HEK293T (cell line): ENCODE measurements at regions not wholly inside any gene's neighbourhood (a gene's known extent, or its start where the extent isn't known, plus 50 kb on each side); places are given as distances from the start of the nearest gene placed in this dataset.

ENCODE experiments used
- CTCF ChIA-PET: fragments of 350-600 bp; formaldehyde crosslinking; extraction: SDS; loops from one replicate; lab custom pipeline; 2021; ENCODE audit warnings: antibody characterized with exemption, inconsistent platforms; lab: Yijun Ruan, JAX
- POLR2A ChIA-PET: fragments of 350-600 bp; formaldehyde crosslinking; extraction: SDS; loops from one replicate; lab custom pipeline; 2020; ENCODE audit warnings: antibody characterized with exemption, inconsistent platforms; lab: Yijun Ruan, JAX
- DNase-seq: peaks from one replicate; pipeline ENCODE4 v3.0.0; 2012; ENCODE audit warnings: mixed read lengths; ENCODE audit errors: extremely low spot score
- ARNT ChIP-seq: fragments of 450-650 bp; IDR thresholded peaks from 2 replicates; pipeline ENCODE4 v1.6.1; 2017; ENCODE audit warnings: mild to moderate bottlenecking
- BHLHE40 ChIP-seq: fragments of 450-650 bp; IDR thresholded peaks from 2 replicates; pipeline ENCODE4 v1.6.1; 2016; ENCODE audit warnings: mild to moderate bottlenecking, moderate library complexity, borderline replicate concordance
- CTBP1 ChIP-seq: fragments of 450-650 bp; IDR thresholded peaks from 2 replicates; pipeline ENCODE4 v1.6.1; 2016; ENCODE audit warnings: borderline replicate concordance
- ELF4 ChIP-seq: fragments of 450-650 bp; IDR thresholded peaks from 2 replicates; pipeline ENCODE4 v1.6.1; 2017; ENCODE audit warnings: antibody characterized with exemption
- FOXA1 ChIP-seq: fragments of 450-650 bp; IDR thresholded peaks from 2 replicates; pipeline ENCODE4 v1.6.1; 2016; ENCODE audit warnings: mild to moderate bottlenecking
- FOXK2 ChIP-seq: fragments of 450-650 bp; IDR thresholded peaks from 2 replicates; pipeline ENCODE4 v1.6.1; 2016; ENCODE audit warnings: mild to moderate bottlenecking
- FOXM1 ChIP-seq: fragments of 450-650 bp; IDR thresholded peaks from 2 replicates; pipeline ENCODE4 v1.6.1; 2017; ENCODE audit warnings: mild to moderate bottlenecking, borderline replicate concordance
- HDGF ChIP-seq: fragments of 450-650 bp; IDR thresholded peaks from 2 replicates; pipeline ENCODE4 v1.6.1; 2017; ENCODE audit warnings: antibody characterized with exemption, borderline replicate concordance
- L3MBTL2 ChIP-seq: fragments of 450-650 bp; conservative IDR thresholded peaks from 2 replicates; pipeline ENCODE4 v1.6.1; 2016; ENCODE audit warnings: mild to moderate bottlenecking
- LEF1 ChIP-seq: fragments of 450-650 bp; IDR thresholded peaks from 2 replicates; pipeline ENCODE4 v1.6.1; 2017; ENCODE audit warnings: mild to moderate bottlenecking, borderline replicate concordance
- NFRKB ChIP-seq: fragments of 450-650 bp; IDR thresholded peaks from 2 replicates; pipeline ENCODE4 v1.6.1; 2016; ENCODE audit warnings: mild to moderate bottlenecking, moderate library complexity
- SP1 ChIP-seq: fragments of 450-650 bp; IDR thresholded peaks from 2 replicates; pipeline ENCODE4 v1.6.1; 2017
- SUZ12 ChIP-seq: fragments of 450-650 bp; IDR thresholded peaks from 2 replicates; pipeline ENCODE4 v1.6.1; 2016; ENCODE audit warnings: mild to moderate bottlenecking
- TARDBP ChIP-seq: fragments of 450-650 bp; IDR thresholded peaks from 2 replicates; pipeline ENCODE4 v1.6.1; 2016
- ZNF384 ChIP-seq: fragments of 450-650 bp; IDR thresholded peaks from 2 replicates; pipeline ENCODE4 v1.6.1; 2016
- TF ChIP-seq, protein P1 (sequence below): fragments of 450-650 bp; IDR thresholded peaks from 2 replicates; pipeline ENCODE4 v1.6.1; 2016

GRCh38 chr15:39266890-39267289 is 314.0 kb upstream of the THBS1 start:
- DNase-seq: no peak
- no peak for TF ChIP-seq HDGF
- TF ChIP-seq TARDBP: no peak
- TF ChIP-seq FOXM1: no peak
- no peak for TF ChIP-seq CTBP1
- no peak for TF ChIP-seq LEF1
- TF ChIP-seq ZNF384: no peak
- TF ChIP-seq ELF4: no peak
- no peak for TF ChIP-seq L3MBTL2
- TF ChIP-seq BHLHE40: no peak
- no peak for TF ChIP-seq SP1
- no peak for TF ChIP-seq SUZ12
- TF ChIP-seq FOXA1: no peak
- ChIA-PET POLR2A (no interaction called here), CTCF (no interaction called here)

- ChIA-PET POLR2A (no interaction called here), CTCF (no interaction called here)
- no peak for DNase-seq
Measured at GRCh38 chr15:39267685-39268084, 313.2 kb upstream of the THBS1 start.

DNA sequence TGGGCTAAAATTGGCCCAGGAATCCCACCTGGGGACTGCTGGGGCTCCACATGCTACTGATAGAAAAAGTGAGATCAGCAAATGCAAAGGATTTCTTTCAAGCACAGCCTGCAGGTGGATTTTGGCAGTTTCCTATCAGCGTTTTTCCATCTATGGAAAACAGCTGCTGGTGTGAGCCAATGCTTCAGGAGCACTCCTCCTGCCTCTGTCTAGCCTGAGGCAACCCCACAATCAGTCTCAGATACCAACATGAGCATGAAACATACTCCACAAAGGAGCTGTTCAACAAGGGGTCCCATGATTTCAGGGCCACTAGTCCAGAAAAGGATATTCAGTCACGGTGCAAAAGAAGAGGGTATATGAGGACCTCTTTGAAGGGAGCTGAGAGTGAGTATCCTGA is 311.5 kb upstream of the THBS1 start:
- ChIA-PET CTCF (no interaction called here), POLR2A (no interaction called here)
- TF ChIP-seq ELF4 (no peak), ARNT (no peak), L3MBTL2 (no peak), HDGF (no peak), FOXM1 (no peak), FOXK2 (no peak), CTBP1 (no peak), LEF1 (no peak), NFRKB (no peak), BHLHE40 (no peak)
- TF ChIP-seq, protein P1, sequence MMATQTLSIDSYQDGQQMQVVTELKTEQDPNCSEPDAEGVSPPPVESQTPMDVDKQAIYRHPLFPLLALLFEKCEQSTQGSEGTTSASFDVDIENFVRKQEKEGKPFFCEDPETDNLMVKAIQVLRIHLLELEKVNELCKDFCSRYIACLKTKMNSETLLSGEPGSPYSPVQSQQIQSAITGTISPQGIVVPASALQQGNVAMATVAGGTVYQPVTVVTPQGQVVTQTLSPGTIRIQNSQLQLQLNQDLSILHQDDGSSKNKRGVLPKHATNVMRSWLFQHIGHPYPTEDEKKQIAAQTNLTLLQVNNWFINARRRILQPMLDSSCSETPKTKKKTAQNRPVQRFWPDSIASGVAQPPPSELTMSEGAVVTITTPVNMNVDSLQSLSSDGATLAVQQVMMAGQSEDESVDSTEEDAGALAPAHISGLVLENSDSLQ: no peak
- no peak for DNase-seq

More at GRCh38 chr15:39267685-39268084, 313.2 kb upstream of the THBS1 start:
- TF ChIP-seq CTBP1 (no peak), HDGF (no peak), BHLHE40 (no peak), SP1 (no peak), FOXK2 (no peak), SUZ12 (no peak), L3MBTL2 (no peak), ARNT (no peak), FOXA1 (no peak), FOXM1 (no peak), NFRKB (no peak)
- TF ChIP-seq, protein P1: no peak

DNA sequence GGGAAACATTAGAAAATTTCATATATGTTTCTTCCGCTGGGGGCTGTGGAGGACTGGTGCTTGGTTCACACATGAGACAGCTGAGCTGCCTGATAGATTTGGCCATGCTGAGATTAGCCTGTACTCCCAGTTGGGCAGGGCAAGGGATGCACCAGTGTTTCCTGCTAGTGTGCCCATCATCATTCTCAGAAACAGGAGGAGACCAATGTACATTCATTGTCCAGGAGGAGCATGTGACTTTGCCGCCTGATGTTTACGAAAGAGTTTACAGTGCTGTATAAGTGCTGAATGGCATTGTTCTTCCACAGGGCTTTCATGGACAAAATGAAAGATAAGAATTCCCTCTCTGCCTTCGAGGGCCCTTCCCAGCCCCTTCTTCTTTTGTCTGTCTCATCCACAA is 311.1 kb upstream of the THBS1 start:
- CTCF ChIA-PET: no interaction called here
- TF ChIP-seq LEF1 (no peak), FOXA1 (no peak), TARDBP (no peak), SP1 (no peak), SUZ12 (no peak), FOXM1 (no peak), CTBP1 (no peak), FOXK2 (no peak)
- DNase-seq: no peak
- POLR2A ChIA-PET: no interaction called here

DNA sequence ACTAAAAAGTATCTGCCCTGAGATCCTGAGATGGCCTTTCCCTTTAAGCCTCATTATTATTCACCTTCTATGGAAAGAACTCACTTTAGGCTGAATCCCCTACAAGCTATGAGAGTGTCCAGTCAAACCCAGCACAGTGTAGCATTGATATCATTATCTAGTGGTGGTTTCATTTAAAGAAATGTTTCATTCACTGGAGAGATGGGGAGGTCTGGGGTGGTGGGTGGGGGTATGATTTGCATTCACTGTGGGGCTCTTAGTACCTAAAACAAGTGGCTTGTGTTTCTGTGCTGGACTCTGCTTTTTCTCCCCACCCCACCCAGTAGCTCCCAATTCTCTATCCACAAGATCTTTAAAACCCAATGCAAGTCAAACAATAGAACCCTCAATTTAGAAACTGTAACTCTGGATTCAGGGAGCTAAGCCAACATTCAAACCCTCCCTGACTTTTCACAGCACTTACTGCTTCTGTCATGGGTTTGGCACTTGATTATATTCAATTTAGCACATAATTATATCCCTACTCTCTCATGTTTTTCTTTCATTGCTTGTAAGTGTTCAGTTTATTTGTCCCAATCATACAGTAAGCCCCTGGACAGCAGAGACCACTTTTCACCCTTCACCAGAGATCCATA is 310.5 kb upstream of the THBS1 start:
- ChIA-PET POLR2A (no interaction called here), CTCF (no interaction called here)
- DNase-seq: no peak
- TF ChIP-seq BHLHE40 (no peak), NFRKB (no peak), ARNT (no peak)

- TF ChIP-seq CTBP1 (no peak), ZNF384 (no peak), ELF4 (no peak), SP1 (no peak), BHLHE40 (no peak), HDGF (no peak), TARDBP (no peak), FOXK2 (no peak), LEF1 (no peak), NFRKB (no peak), FOXM1 (no peak), ARNT (no peak), SUZ12 (no peak)
- TF ChIP-seq, protein P1: no peak
- POLR2A ChIA-PET: no interaction called here
- CTCF ChIA-PET: no interaction called here
- no peak for DNase-seq
Measured at GRCh38 chr15:39270934-39271333, 309.9 kb upstream of the THBS1 start.
